ELF-1 (cell line): ENCODE measurements at regions not wholly inside any gene's neighbourhood (a gene's known extent, or its start where the extent isn't known, plus 50 kb on each side); places are given as distances from the start of the nearest gene placed in this dataset.

Experiments used
- DNase-seq: peaks from one replicate; pipeline ENCODE4 v3.0.0-alpha.2; 2016; ENCODE audit warnings: low read depth, low spot score

DNA sequence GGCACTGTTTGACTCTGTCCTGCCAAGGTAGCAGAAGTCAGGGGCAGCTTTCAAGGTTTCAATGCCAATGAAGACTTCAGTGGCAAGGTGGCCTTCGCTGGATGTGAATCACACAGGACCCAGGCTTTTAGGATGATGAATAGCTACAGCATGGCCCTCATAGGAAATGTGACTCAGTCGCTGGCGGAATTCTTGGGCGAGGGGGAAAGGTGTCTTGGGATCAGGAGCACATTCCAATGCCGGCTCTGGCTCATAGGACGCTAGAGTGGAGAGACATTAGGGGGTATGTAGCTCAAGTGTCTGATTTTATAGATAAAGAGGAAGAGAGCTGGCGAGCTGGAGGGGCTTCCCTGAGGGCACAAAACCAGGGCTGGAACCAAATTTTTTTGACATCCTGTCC is 68.6 kb downstream of the SMIM21 start:
- no peak for DNase-seq

DNA sequence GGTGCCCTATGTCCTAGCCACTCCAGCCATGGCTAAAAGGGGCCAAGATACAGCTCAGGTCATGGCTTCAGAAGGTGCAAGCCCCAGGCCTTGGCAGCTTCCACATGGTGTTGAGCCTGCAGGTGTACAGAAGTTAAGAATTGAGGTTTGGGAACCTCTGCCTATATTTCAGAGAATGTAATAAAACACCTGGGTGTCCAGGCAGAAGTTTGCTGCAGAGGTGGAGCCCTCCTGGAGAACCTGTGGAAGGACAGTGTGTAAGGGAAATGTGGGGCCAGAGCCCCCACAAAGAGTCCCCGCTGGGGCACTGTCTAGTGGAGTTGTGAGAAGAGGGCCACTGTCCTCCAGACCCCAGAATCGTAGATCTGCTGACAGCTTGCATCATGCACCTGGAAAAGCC is 74.1 kb downstream of the SMIM21 start:
- no peak for DNase-seq

DNA sequence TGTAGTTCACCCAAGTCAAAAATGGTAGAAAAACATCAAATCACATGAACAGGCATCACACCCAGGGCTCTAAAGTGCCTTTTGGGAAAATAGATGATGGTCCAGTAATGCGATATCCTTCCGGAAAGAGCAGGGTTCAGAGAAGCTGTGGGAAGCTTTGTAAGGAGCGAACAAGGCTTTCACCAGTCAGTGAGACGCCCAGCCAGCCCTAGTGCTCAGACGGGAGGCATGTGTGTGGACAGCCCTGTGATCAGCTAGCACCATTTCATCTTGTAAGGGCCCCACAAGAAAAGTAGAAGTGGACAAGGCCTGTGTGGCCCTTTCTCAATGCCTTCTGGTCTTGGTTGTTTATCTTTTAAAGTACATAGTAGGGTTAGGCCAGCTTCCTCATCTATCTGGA is 76.1 kb downstream of the SMIM21 start:
- DNase-seq: no peak

DNA sequence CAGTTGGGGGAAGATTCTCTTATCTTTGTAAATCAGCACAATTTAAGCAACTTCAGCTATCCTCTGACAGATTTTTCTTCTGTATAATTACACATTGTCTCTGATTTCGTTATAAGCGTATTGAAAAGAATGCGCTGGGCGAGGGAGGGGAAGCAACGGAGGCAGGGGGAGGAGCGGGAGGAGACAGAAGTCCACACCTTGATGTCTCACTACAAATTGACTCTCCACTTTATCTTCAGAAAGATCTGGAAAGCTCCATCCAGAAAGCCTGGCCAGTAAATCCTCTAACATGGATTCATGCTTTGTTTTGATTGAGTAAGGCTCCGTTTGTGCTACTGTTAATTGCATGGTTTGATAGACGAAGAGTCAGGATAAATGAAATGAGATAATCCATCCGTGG is 76.6 kb downstream of the SMIM21 start:
- no peak for DNase-seq

DNA sequence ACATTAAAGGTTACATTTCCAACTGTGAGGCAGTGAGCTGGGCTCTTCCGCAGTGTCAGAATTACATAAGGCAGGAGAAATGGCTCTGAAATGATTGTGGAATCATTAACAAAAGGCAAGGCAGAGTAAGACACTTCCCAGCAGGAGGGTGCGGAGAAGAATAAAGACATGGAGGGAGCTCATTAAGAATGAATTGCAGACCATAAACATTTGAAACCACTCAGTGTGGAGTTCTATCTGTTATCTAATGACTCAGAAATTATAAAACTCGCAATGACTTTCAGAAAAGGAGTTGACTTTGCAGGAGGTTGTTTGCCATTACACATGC is 77.0 kb downstream of the SMIM21 start:
- no peak for DNase-seq

DNA sequence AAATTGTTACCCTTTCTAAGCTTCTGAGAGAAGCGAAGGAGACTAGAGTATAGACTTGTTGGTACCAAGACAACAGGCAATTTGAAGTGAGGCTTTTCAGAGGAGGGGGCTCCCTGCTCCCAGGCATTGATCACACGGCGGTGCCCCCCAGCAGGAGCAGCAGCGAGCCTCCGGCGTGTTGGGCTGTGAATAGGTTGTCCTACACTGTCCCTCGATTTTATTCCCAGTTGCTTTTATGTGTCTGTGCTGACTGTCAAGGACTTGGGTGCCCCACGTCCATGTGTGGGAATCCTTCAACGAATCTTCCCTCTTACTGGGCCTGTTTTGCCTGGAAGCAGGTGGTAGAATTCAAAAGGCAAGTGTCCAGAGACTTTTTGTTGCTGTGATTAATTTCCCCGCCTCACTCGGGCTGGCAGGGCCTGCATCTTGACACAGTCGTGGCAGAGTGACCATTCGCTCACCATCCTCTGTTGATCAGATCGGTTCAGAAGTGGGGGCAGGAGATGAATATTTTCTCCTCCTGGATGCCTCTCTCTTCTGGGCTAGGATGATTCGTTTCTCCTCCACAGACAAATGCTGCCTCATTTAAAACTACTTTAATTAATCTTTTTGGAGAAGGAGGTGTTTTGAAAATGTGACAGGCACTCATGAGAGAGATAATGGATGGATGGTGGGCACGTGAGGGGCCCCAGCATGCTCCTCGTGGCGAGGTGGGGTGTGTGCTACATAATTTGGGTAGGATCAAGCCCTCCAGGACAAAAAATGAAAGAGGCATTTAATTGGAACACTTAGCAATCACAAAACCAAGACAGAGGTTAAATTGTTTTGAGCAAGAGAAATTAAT is 77.6 kb downstream of the SMIM21 start:
- DNase-seq: no peak

DNA sequence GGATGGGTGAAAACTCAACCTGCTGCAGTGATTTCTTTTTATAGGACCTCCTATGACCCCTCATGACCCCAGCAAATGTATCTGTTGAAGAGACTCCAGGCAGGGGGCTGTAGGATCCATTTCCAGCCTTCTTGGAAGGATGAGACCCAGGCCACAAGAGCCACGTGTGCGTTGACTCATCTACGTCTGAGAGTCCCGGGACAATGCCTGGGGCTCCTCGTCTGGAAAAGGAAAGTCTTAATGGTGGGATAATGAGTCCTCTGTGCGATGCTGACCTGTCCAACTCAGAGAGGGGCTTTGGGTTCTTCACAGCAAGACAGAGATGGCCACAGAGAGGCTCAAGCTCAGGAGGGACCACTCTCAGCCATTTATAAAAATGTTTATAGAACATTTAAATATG is 80.8 kb downstream of the SMIM21 start:
- peak; percentile 42 for DNase-seq

DNA sequence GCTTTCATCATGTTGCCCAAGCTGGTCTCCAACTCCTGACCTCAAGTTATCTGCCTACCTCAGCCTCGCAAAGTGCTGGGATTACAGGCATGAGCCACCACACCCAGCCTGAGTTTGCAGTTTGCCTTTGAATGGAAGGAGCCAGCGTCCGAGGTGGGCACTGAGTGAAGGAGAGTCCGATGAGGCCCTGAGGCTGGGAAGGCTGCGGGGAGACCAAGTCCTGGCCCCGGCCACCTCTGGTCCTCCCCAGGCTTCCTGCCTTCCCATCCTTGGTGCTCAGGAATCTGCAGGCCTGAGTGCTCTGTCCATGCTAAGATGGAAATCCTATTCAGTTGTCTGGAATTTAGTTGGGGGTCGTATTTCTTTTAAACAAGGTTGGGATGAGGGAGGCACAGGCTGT is 82.9 kb downstream of the SMIM21 start:
- no peak for DNase-seq

DNA sequence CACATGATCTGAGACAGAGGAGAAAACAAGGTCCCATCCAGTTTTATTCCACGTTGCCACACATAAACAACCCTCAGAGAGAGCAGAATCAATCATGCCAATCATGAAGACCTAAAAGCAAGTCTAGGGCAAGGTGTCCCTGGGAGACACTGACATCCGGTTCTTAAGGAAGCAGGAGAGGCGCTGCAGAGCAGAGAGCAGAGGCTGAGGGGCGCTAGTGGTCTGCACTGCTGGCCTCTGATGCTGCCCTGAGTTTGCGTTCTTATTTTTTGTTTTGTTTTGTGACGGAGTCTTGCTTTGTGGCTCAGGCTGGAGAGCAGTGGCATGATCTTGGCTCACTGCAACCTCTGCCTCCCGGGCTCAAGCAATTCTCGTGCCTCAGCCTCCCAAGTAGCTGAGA is 83.3 kb downstream of the SMIM21 start:
- DNase-seq: no peak

DNA sequence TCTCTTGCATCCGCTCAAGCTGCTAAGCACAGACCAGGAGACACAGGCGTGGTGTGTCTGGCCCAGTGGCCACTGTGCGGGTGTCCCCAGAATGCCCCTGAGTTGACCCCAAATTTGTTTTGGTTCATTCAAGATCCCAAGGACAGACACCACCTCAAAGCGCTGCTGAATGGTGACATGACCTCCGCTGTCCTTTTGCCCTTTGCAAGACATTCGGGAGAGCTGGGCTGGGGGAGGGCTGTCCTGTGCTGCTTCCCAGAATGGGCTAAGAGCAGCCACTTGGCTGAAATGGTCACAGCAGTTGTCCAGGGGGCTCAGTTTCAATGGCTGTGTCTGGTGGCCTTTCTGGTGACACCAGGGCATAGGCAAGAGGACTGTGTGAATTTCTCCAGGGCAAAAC is 84.1 kb downstream of the SMIM21 start:
- no peak for DNase-seq

DNA sequence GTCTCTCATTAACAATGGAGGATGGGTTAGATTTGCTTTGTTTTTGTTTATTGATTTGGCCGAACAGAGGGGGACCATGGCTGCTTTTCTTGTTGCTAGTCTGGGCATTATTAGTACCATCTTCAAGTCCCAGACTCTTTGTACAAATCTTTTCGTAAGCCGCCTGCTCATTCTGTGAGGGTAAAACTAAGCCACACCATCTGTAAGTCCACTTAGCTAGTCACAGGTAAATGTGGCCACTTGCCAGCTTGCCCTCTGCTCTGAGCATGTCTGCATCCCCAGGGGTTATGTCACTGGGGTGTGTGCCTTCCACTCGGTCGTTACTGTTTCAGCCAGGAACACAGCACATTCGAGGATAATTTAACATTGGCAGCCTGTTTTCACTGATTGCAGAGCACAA is 85.6 kb downstream of the SMIM21 start:
- no peak for DNase-seq

DNA sequence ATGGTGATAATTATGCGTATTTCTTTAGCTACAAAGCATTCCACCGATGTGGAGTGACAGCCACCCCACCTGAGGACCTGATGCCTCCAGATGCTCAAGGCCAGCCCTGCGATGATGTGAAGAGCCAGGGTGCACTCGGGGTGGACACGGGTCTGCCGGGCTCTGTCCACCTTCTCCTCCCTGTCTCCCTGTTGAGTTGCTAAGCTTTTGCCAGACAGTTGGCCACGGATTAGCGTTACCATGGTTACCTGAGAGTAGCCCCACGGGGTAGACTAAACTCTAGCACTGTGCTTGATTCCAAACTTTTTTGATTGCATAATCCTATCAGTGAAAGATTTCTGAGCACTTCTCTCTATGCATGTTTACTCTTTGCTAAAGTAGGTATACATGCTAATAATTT is 86.2 kb downstream of the SMIM21 start:
- no peak for DNase-seq

DNA sequence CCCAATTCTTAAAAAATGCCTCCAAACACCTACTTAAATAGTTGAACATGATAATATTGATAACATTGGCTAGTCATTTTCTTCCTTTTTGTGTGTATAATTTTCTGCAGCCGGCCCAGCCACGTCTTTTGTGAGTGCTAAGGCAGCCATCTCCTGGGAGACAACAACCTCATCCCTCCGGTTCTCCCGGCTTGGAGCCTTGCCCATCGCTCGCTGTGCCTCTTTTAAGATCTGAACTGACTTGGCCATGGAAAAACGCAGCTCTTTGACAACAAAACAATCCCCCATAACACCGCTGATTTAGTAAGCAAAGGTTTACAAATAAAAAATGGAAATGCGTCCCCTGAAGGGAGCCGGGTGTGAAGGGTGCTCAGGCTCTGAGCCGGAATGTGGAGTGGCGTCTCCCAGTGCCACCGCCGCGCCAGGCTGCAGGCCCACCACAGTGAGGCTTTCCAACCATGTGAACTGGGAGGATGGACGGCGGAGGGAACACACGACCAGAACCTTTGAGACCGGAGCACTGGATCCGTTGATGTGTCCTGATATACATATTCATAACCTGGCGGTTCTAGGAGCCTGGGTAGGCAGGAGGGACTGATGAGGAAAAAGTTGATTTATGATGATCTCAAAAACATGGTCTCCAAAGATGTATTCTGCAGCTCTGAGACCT is 87.4 kb downstream of the SMIM21 start:
- no peak for DNase-seq
